DMS153 treated with DMSO at 0.1 percent for 48 hours (cell line): ENCODE measurements at regions not wholly inside any gene's neighbourhood (a gene's known extent, or its start where the extent isn't known, plus 50 kb on each side); places are given as distances from the start of the nearest gene placed in this dataset.
"Not testable (repeated sequence)": the region's sequence is repeated elsewhere in the genome, so short reads cannot be mapped to it uniquely, and the experiment has no call there.

Experiments
- DNase-seq: peaks from one replicate; lab custom pipeline; 2025; ENCODE audit not compliant: unreplicated experiment; lab: John Stamatoyannopoulos, UW

- DNase-seq: not testable (repeated sequence)
These were observed 98.1 kb downstream of the ARRDC3 start for GRCh38 chr5:91285062-91285461.

- no peak for DNase-seq
These were observed 99.2 kb downstream of the ARRDC3 start for GRCh38 chr5:91283899-91284298.

- no peak for DNase-seq
These were observed 99.8 kb downstream of the ARRDC3 start for GRCh38 chr5:91283326-91283725.

- DNase-seq: no peak
These were observed 100.9 kb downstream of the ARRDC3 start for GRCh38 chr5:91282210-91282609.

GRCh38 chr5:91281401-91281800 lies 101.7 kb downstream of the ARRDC3 start:
- no peak for DNase-seq

GRCh38 chr5:91280362-91281269 lies 102.5 kb downstream of the ARRDC3 start:
- DNase-seq: peak; percentile 28

- no peak for DNase-seq
These were observed 105.3 kb downstream of the ARRDC3 start for GRCh38 chr5:91277840-91278239.

- DNase-seq: no peak
These were observed 106.0 kb downstream of the ARRDC3 start for GRCh38 chr5:91277093-91277626.

GRCh38 chr5:91272858-91273257 lies 110.3 kb downstream of the ARRDC3 start:
- DNase-seq: no peak

GRCh38 chr5:91271999-91272398 lies 111.1 kb downstream of the ARRDC3 start:
- no peak for DNase-seq

- DNase-seq: no peak
These were observed 113.9 kb downstream of the ARRDC3 start for GRCh38 chr5:91269198-91269597.

- DNase-seq: no peak
These were observed 116.9 kb downstream of the ARRDC3 start for GRCh38 chr5:91266184-91266705.

GRCh38 chr5:91264311-91265051 lies 118.6 kb downstream of the ARRDC3 start:
- no peak for DNase-seq

GRCh38 chr5:91263898-91264297 lies 119.2 kb downstream of the ARRDC3 start:
- no peak for DNase-seq

- DNase-seq: no peak
These were observed 125.8 kb downstream of the ARRDC3 start for GRCh38 chr5:91257301-91257700.

GRCh38 chr5:91256142-91256524 lies 127.0 kb downstream of the ARRDC3 start:
- DNase-seq: no peak

- DNase-seq: no peak
These were observed 127.5 kb downstream of the ARRDC3 start for GRCh38 chr5:91255396-91256141.

GRCh38 chr5:91252916-91253315 lies 130.2 kb downstream of the ARRDC3 start:
- DNase-seq: no peak

- DNase-seq: no peak
These were observed 137.2 kb downstream of the ARRDC3 start for GRCh38 chr5:91245871-91246270.

- no peak for DNase-seq
These were observed 138.1 kb downstream of the ARRDC3 start for GRCh38 chr5:91245074-91245452.
